Liver (tissue), 7 donors: ENCODE measurements at regions not wholly inside any gene's neighbourhood (a gene's known extent, or its start where the extent isn't known, plus 50 kb on each side); places are given as distances from the start of the nearest gene placed in this dataset.

Experiments used
- DNase-seq: peaks from one replicate; pipeline ENCODE4 v3.0.0-alpha.2; 2017; ENCODE audit warnings: low spot score
- H3K27ac ChIP-seq, 2 donors: one replicate each; pipeline ENCODE4 v1.7.0; 2013; ENCODE audit warnings: inconsistent platforms in 2 of 2, low read length in 2 of 2, control low read depth in 1 of 2, low read depth in 1 of 2, mild to moderate bottlenecking in 1 of 2
- H3K27me3 ChIP-seq, 4 donors: one replicate each; pipeline versions ENCODE4 v1.6.1 to v1.7.0; 2013; ENCODE audit warnings: low read length in 3 of 4, inconsistent platforms in 1 of 4, mild to moderate bottlenecking in 1 of 4, moderate library complexity in 1 of 4; ENCODE audit not compliant: control insufficient read depth in 4 of 4, insufficient read depth in 4 of 4
- H3K36me3 ChIP-seq, 4 donors: one replicate each; pipeline versions ENCODE4 v1.6.1 to v1.7.0; 2013; ENCODE audit warnings: low read length in 3 of 4, mild to moderate bottlenecking in 3 of 4, low read depth in 1 of 4, moderate library complexity in 1 of 4; ENCODE audit not compliant: control insufficient read depth in 4 of 4, insufficient read depth in 3 of 4
- H3K4me1 ChIP-seq, 4 donors: one replicate each; pipeline versions ENCODE4 v1.6.1 to v1.7.0; 2013; ENCODE audit warnings: low read length in 3 of 4, mild to moderate bottlenecking in 3 of 4, moderate library complexity in 1 of 4; ENCODE audit not compliant: control insufficient read depth in 4 of 4, insufficient read depth in 4 of 4
- H3K4me3 ChIP-seq, 3 donors: one replicate each; pipeline versions ENCODE4 v1.6.1 to v1.7.0; 2013; ENCODE audit warnings: low read length in 3 of 3, control low read depth in 1 of 3, low read depth in 1 of 3, mild to moderate bottlenecking in 1 of 3
- H3K9ac ChIP-seq, 2 donors: one replicate each; pipeline ENCODE4 v1.7.0; 2013; ENCODE audit warnings: low read length in 2 of 2, mild to moderate bottlenecking in 2 of 2, moderate library complexity in 2 of 2, control low read depth in 1 of 2, low read depth in 1 of 2
- H3K9me3 ChIP-seq, 4 donors: one replicate each; pipeline versions ENCODE4 v1.6.1 to v1.7.0; 2013; ENCODE audit warnings: low read length in 3 of 4; ENCODE audit not compliant: control insufficient read depth in 4 of 4
- ATF3 ChIP-seq: IDR thresholded peaks from 2 replicates; pipeline ENCODE4 v1.6.1; 2016; ENCODE audit warnings: antibody characterized with exemption
- EGR1 ChIP-seq, 2 donors: IDR thresholded peaks; 2 replicates each; pipeline ENCODE4 v1.6.1; 2016 to 2018; ENCODE audit warnings: antibody characterized with exemption in 2 of 2, low read depth in 2 of 2
- FOXA1 ChIP-seq: IDR thresholded peaks from 2 replicates; pipeline ENCODE4 v1.6.1; 2016; ENCODE audit warnings: antibody characterized with exemption
- FOXA2 ChIP-seq: IDR thresholded peaks from 2 replicates; pipeline ENCODE4 v1.6.1; 2016; ENCODE audit warnings: antibody characterized with exemption
- HNF4A ChIP-seq, 2 donors: conservative IDR thresholded peaks; 2 replicates each; pipeline ENCODE4 v1.6.1; 2016; ENCODE audit warnings: antibody characterized with exemption in 2 of 2, mild to moderate bottlenecking in 2 of 2
- JUND ChIP-seq, 2 donors: IDR thresholded peaks; 2 replicates each; pipeline ENCODE4 v1.6.1; 2016; ENCODE audit warnings: antibody characterized with exemption in 2 of 2
- MAX ChIP-seq: IDR thresholded peaks from 2 replicates; pipeline ENCODE4 v1.6.1; 2016; ENCODE audit warnings: antibody characterized with exemption
- NR2F2 ChIP-seq: IDR thresholded peaks from 2 replicates; pipeline ENCODE4 v1.6.1; 2016; ENCODE audit warnings: antibody characterized with exemption
- REST ChIP-seq: IDR thresholded peaks from 2 replicates; pipeline ENCODE4 v1.6.1; 2016; ENCODE audit warnings: antibody characterized with exemption, mild to moderate bottlenecking
- RXRA ChIP-seq, 2 donors: IDR thresholded peaks; 2 replicates each; pipeline ENCODE4 v1.6.1; 2017 to 2018; ENCODE audit warnings: antibody characterized with exemption in 2 of 2, mild to moderate bottlenecking in 1 of 2
- SP1 ChIP-seq: IDR thresholded peaks from 2 replicates; pipeline ENCODE4 v1.6.1; 2018; ENCODE audit warnings: antibody characterized with exemption, mild to moderate bottlenecking
- TAF1 ChIP-seq: conservative IDR thresholded peaks from 2 replicates; pipeline ENCODE4 v1.6.1; 2016; ENCODE audit warnings: antibody characterized with exemption, mild to moderate bottlenecking
- YY1 ChIP-seq: IDR thresholded peaks from 2 replicates; pipeline ENCODE4 v1.6.1; 2016; ENCODE audit warnings: antibody characterized with exemption, mild to moderate bottlenecking
- ZBTB33 ChIP-seq: IDR thresholded peaks from 2 replicates; pipeline ENCODE4 v1.6.1; 2016; ENCODE audit warnings: antibody characterized with exemption
- WGBS: extraction: QIAGEN DNeasy Blood & Tissue Kit; methylation state at CpG from one replicate; pipeline ENCODE4 v1.1.7; 2013; 5-methylcytosine and 5-hydroxymethylcytosine counted together
- donor health status: healthy.
- donor health status: healthy.
- donor health status: healthy.
- donor health status: healthy.

GRCh38 chr21:23045955-23046354 is 2047.7 kb downstream of the NCAM2 start:
- Histone ChIP-seq H3K4me3 (no peak overlapping the region), H3K4me1 (no peaks in the 10 kb centered on the region), H3K36me3 (no peaks in the 10 kb centered on the region), H3K9ac (no peak overlapping the region), H3K27me3 (no peaks in the 10 kb centered on the region), H3K27ac (no peak overlapping the region), H3K9me3 (peaks cover 0 to 4% (median 0%) of the 10 kb centered on the region in 4 donors)
- DNase-seq, result no peak
- 32% methylated on average over 1 of the region's 1 CpG for WGBS
- TF ChIP-seq MAX (no peak), YY1 (no peak), SP1 (no peak), EGR1 (IDR thresholded peaks at IDR 0.05; ENCODE audit: low read depth in 2 of 2) (no peak), ATF3 (no peak), NR2F2 (no peak), ZBTB33 (no peak), REST (no peak), JUND (IDR thresholded peaks at IDR 0.05) (no peak), FOXA1 (no peak), RXRA (IDR thresholded peaks at IDR 0.05) (no peak), HNF4A (conservative IDR thresholded peaks at IDR 0.05) (no peak)

- Histone ChIP-seq H3K27ac (no peak overlapping the region), H3K9me3 (no peaks in the 10 kb centered on the region), H3K4me3 (no peak overlapping the region), H3K4me1 (no peaks in the 10 kb centered on the region), H3K9ac (no peak overlapping the region), H3K36me3 (no peaks in the 10 kb centered on the region), H3K27me3 (no peaks in the 10 kb centered on the region)
- 0% methylated on average over 2 of the region's 2 CpGs for WGBS
- TF ChIP-seq ATF3 (no peak), YY1 (no peak), SP1 (no peak), FOXA2 (no peak), HNF4A (conservative IDR thresholded peaks at IDR 0.05) (no peak), NR2F2 (no peak), TAF1 (no peak)
- DNase-seq, result no peak
Measured at GRCh38 chr21:23067672-23068071, 2069.5 kb downstream of the NCAM2 start.
